NCI-H460 (cell line): ENCODE measurements at regions not wholly inside any gene's neighbourhood (a gene's known extent, or its start where the extent isn't known, plus 50 kb on each side); places are given as distances from the start of the nearest gene placed in this dataset.

Experiments used
- DNase-seq: peaks from one replicate; pipeline ENCODE4 v3.0.0-alpha.2; 2016; ENCODE audit warnings: low read depth; ENCODE audit errors: extremely low read depth

GRCh38 chr21:16389643-16390042 lies 659.9 kb downstream of the USP25 start:
- no peak for DNase-seq

- DNase-seq: no peak
Measured at GRCh38 chr21:16395285-16395684, 665.5 kb downstream of the USP25 start.

- DNase-seq: no peak
Measured at GRCh38 chr21:16402752-16403151, 673.0 kb downstream of the USP25 start.

GRCh38 chr21:16404776-16405175 lies 675.0 kb downstream of the USP25 start:
- no peak for DNase-seq

GRCh38 chr21:16406355-16406754 lies 676.6 kb downstream of the USP25 start:
- no peak for DNase-seq

- DNase-seq: no peak
Measured at GRCh38 chr21:16407403-16408240, 677.8 kb downstream of the USP25 start.

GRCh38 chr21:16408280-16408679 lies 678.5 kb downstream of the USP25 start:
- no peak for DNase-seq

GRCh38 chr21:16409352-16409751 lies 679.6 kb downstream of the USP25 start:
- no peak for DNase-seq

- DNase-seq: no peak
Measured at GRCh38 chr21:16418226-16418625, 688.4 kb downstream of the USP25 start.

GRCh38 chr21:16418642-16419041 lies 688.9 kb downstream of the USP25 start:
- DNase-seq: no peak

- DNase-seq: peak; percentile 15
Measured at GRCh38 chr21:16419188-16419921, 689.6 kb downstream of the USP25 start.

- DNase-seq: peak; percentile 45
Measured at GRCh38 chr21:16420031-16420724, 690.4 kb downstream of the USP25 start.

- no peak for DNase-seq
Measured at GRCh38 chr21:16421007-16421406, 691.2 kb downstream of the USP25 start.

GRCh38 chr21:16421965-16422364 lies 692.2 kb downstream of the USP25 start:
- no peak for DNase-seq

GRCh38 chr21:16422702-16423101 lies 692.9 kb downstream of the USP25 start:
- no peak for DNase-seq

GRCh38 chr21:16423921-16424320 lies 694.1 kb downstream of the USP25 start:
- no peak for DNase-seq

GRCh38 chr21:16424331-16424751 lies 694.6 kb downstream of the USP25 start:
- no peak for DNase-seq

GRCh38 chr21:16425376-16425775 lies 695.6 kb downstream of the USP25 start:
- no peak for DNase-seq

GRCh38 chr21:16426936-16427335 lies 697.2 kb downstream of the USP25 start:
- DNase-seq: no peak

- DNase-seq: no peak
Measured at GRCh38 chr21:16427587-16428087, 697.9 kb downstream of the USP25 start.

GRCh38 chr21:16437586-16437985 lies 707.8 kb downstream of the USP25 start:
- DNase-seq: no peak
